T-helper 2 cell treated with Interferon-gamma antibody and Interleukin-4, amounts not matched to agents 5 μg/mL and 100 μg/mL, for 36 hours (primary cell): ENCODE measurements at regions not wholly inside any gene's neighbourhood (a gene's known extent, or its start where the extent isn't known, plus 50 kb on each side); places are given as distances from the start of the nearest gene placed in this dataset.

ENCODE experiments used
- DNase-seq: peaks from one replicate; pipeline ENCODE4 v3.0.0; 2021; ENCODE audit warnings: low spot score
- H3K27ac Mint-ChIP-seq: one replicate; pipeline ENCODE4 v1.8.0; 2021; ENCODE audit warnings: mild to moderate bottlenecking, mixed read lengths
- H3K27me3 Mint-ChIP-seq: one replicate; pipeline ENCODE4 v1.8.0; 2021; ENCODE audit warnings: low read depth, mixed read lengths
- H3K36me3 Mint-ChIP-seq: one replicate; pipeline ENCODE4 v1.8.0; 2021; ENCODE audit warnings: low read depth, mixed read lengths
- H3K4me1 Mint-ChIP-seq: one replicate; pipeline ENCODE4 v1.8.0; 2021; ENCODE audit warnings: low read depth, mixed read lengths
- H3K4me3 Mint-ChIP-seq: one replicate; pipeline ENCODE4 v1.8.0; 2022; ENCODE audit warnings: mild to moderate bottlenecking, moderate library complexity, mixed read lengths
- H3K9me3 Mint-ChIP-seq: one replicate; pipeline ENCODE4 v1.8.0; 2021; ENCODE audit warnings: mixed read lengths

GRCh38 chr7:25812086-25812850 lies 339.7 kb upstream of the NFE2L3 start:
- Mint-ChIP-seq H3K27me3 (no peaks in the 10 kb centered on the region), H3K9me3 (no peaks in the 10 kb centered on the region), H3K36me3 (no peaks in the 10 kb centered on the region), H3K4me1 (no peaks in the 10 kb centered on the region), H3K4me3 (no peak overlapping the region), H3K27ac (no peak overlapping the region)
- DNase-seq, result no peak

- no peaks in the 10 kb centered on the region for H3K36me3 Mint-ChIP-seq
- peaks cover 2% of the 10 kb centered on the region for H3K27me3 Mint-ChIP-seq
Observed at GRCh38 chr7:25813381-25813780, 338.6 kb upstream of the NFE2L3 start.

GRCh38 chr7:25815711-25816110 lies 336.3 kb upstream of the NFE2L3 start:
- Mint-ChIP-seq H3K36me3 (no peaks in the 10 kb centered on the region), H3K4me1 (no peaks in the 10 kb centered on the region), H3K4me3 (no peak overlapping the region), H3K27me3 (peaks cover 2% of the 10 kb centered on the region), H3K27ac (no peak overlapping the region), H3K9me3 (no peaks in the 10 kb centered on the region)
- DNase-seq, result no peak

More at GRCh38 chr7:25813381-25813780, 338.6 kb upstream of the NFE2L3 start:
- Mint-ChIP-seq H3K9me3 (no peaks in the 10 kb centered on the region), H3K4me3 (no peak overlapping the region), H3K27ac (no peak overlapping the region), H3K4me1 (no peaks in the 10 kb centered on the region)
- DNase-seq, result no peak

GRCh38 chr7:25820432-25821040 lies 331.5 kb upstream of the NFE2L3 start:
- no peaks in the 10 kb centered on the region for H3K36me3 Mint-ChIP-seq
- no peak overlapping the region for H3K27ac Mint-ChIP-seq
- no peaks in the 10 kb centered on the region for H3K4me1 Mint-ChIP-seq
- H3K4me3 Mint-ChIP-seq, result no peak overlapping the region
- H3K27me3 Mint-ChIP-seq, result peaks cover 9% of the 10 kb centered on the region
- no peaks in the 10 kb centered on the region for H3K9me3 Mint-ChIP-seq
- DNase-seq, result no peak

GRCh38 chr7:25821225-25821624 lies 330.8 kb upstream of the NFE2L3 start:
- no peaks in the 10 kb centered on the region for H3K4me1 Mint-ChIP-seq
- H3K4me3 Mint-ChIP-seq, result no peak overlapping the region
- H3K9me3 Mint-ChIP-seq, result no peaks in the 10 kb centered on the region
- no peak overlapping the region for H3K27ac Mint-ChIP-seq
- DNase-seq, result no peak
- no peaks in the 10 kb centered on the region for H3K36me3 Mint-ChIP-seq
- peaks cover 9% of the 10 kb centered on the region for H3K27me3 Mint-ChIP-seq

GRCh38 chr7:25822823-25823222 lies 329.2 kb upstream of the NFE2L3 start:
- no peaks in the 10 kb centered on the region for H3K9me3 Mint-ChIP-seq
- H3K4me3 Mint-ChIP-seq, result no peak overlapping the region
- no peaks in the 10 kb centered on the region for H3K36me3 Mint-ChIP-seq
- no peak for DNase-seq
- peaks cover 8% of the 10 kb centered on the region for H3K27me3 Mint-ChIP-seq
- no peak overlapping the region for H3K27ac Mint-ChIP-seq
- H3K4me1 Mint-ChIP-seq, result no peaks in the 10 kb centered on the region

GRCh38 chr7:25823571-25823970 lies 328.4 kb upstream of the NFE2L3 start:
- Mint-ChIP-seq H3K27ac (no peak overlapping the region), H3K27me3 (peaks cover 10% of the 10 kb centered on the region), H3K4me3 (no peak overlapping the region), H3K9me3 (no peaks in the 10 kb centered on the region), H3K4me1 (no peaks in the 10 kb centered on the region), H3K36me3 (no peaks in the 10 kb centered on the region)
- no peak for DNase-seq

- H3K9me3 Mint-ChIP-seq, result no peaks in the 10 kb centered on the region
- no peaks in the 10 kb centered on the region for H3K36me3 Mint-ChIP-seq
- DNase-seq, result no peak
- H3K27me3 Mint-ChIP-seq, result peaks cover 16% of the 10 kb centered on the region
- no peaks in the 10 kb centered on the region for H3K4me1 Mint-ChIP-seq
- H3K4me3 Mint-ChIP-seq, result no peak overlapping the region
- H3K27ac Mint-ChIP-seq, result no peak overlapping the region
Observed at GRCh38 chr7:25828468-25828867, 323.5 kb upstream of the NFE2L3 start.

- no peak for DNase-seq
- H3K27ac Mint-ChIP-seq, result no peak overlapping the region
- H3K4me3 Mint-ChIP-seq, result no peak overlapping the region
- H3K27me3 Mint-ChIP-seq, result peaks cover 13% of the 10 kb centered on the region
- no peaks in the 10 kb centered on the region for H3K9me3 Mint-ChIP-seq
- H3K36me3 Mint-ChIP-seq, result no peaks in the 10 kb centered on the region
- no peaks in the 10 kb centered on the region for H3K4me1 Mint-ChIP-seq
Observed at GRCh38 chr7:25829663-25830062, 322.3 kb upstream of the NFE2L3 start.

GRCh38 chr7:25830215-25830614 lies 321.8 kb upstream of the NFE2L3 start:
- no peaks in the 10 kb centered on the region for H3K36me3 Mint-ChIP-seq
- DNase-seq, result no peak
- no peaks in the 10 kb centered on the region for H3K4me1 Mint-ChIP-seq
- H3K27ac Mint-ChIP-seq, result no peak overlapping the region
- no peaks in the 10 kb centered on the region for H3K9me3 Mint-ChIP-seq
- peaks cover 12% of the 10 kb centered on the region for H3K27me3 Mint-ChIP-seq
- no peak overlapping the region for H3K4me3 Mint-ChIP-seq

- Mint-ChIP-seq H3K36me3 (no peaks in the 10 kb centered on the region), H3K4me3 (no peak overlapping the region), H3K4me1 (no peaks in the 10 kb centered on the region), H3K9me3 (no peaks in the 10 kb centered on the region), H3K27me3 (peaks cover 13% of the 10 kb centered on the region), H3K27ac (no peak overlapping the region)
- DNase-seq, result no peak
Observed at GRCh38 chr7:25831062-25831691, 320.8 kb upstream of the NFE2L3 start.

GRCh38 chr7:25831831-25832411 lies 320.1 kb upstream of the NFE2L3 start:
- Mint-ChIP-seq H3K9me3 (no peaks in the 10 kb centered on the region), H3K27me3 (peaks cover 18% of the 10 kb centered on the region), H3K36me3 (no peaks in the 10 kb centered on the region), H3K4me3 (no peak overlapping the region), H3K27ac (no peak overlapping the region), H3K4me1 (no peaks in the 10 kb centered on the region)
- no peak for DNase-seq

GRCh38 chr7:25832456-25832855 lies 319.5 kb upstream of the NFE2L3 start:
- Mint-ChIP-seq H3K27me3 (peaks cover 23% of the 10 kb centered on the region), H3K9me3 (no peaks in the 10 kb centered on the region), H3K27ac (no peak overlapping the region), H3K36me3 (no peaks in the 10 kb centered on the region), H3K4me1 (no peaks in the 10 kb centered on the region), H3K4me3 (no peak overlapping the region)
- no peak for DNase-seq

- no peaks in the 10 kb centered on the region for H3K36me3 Mint-ChIP-seq
- no peak overlapping the region for H3K27ac Mint-ChIP-seq
- no peaks in the 10 kb centered on the region for H3K4me1 Mint-ChIP-seq
- DNase-seq, result no peak
- H3K4me3 Mint-ChIP-seq, result no peak overlapping the region
- peaks cover 21% of the 10 kb centered on the region for H3K27me3 Mint-ChIP-seq
- H3K9me3 Mint-ChIP-seq, result no peaks in the 10 kb centered on the region
Observed at GRCh38 chr7:25832929-25833328, 319.1 kb upstream of the NFE2L3 start.
